K562 (cell line): ENCODE measurements at regions not wholly inside any gene's neighbourhood (a gene's known extent, or its start where the extent isn't known, plus 50 kb on each side); places are given as distances from the start of the nearest gene placed in this dataset.

Experiments used
- ARNT ChIP-seq, 2 experiments: fragments of 450-650 bp; IDR thresholded peaks; 2 replicates each; pipeline ENCODE4 v1.6.1; 2016; ENCODE audit warnings: mild to moderate bottlenecking in 1 of 2
- EP300 ChIP-seq: IDR thresholded peaks from 2 replicates; pipeline ENCODE4 v1.6.1; 2012; ENCODE audit warnings: low read length, improper control_type of control experiment
- HDAC1 ChIP-seq, 2 experiments: fragments of 450-650 bp; IDR thresholded peaks; 2 replicates each; pipeline ENCODE4 v1.6.1; 2016 to 2017; ENCODE audit warnings: inconsistent platforms in 1 of 2, mild to moderate bottlenecking in 1 of 2, moderate library complexity in 1 of 2
- NFATC3 ChIP-seq: fragments of 450-650 bp; IDR thresholded peaks from 2 replicates; pipeline ENCODE4 v1.6.1; 2017; ENCODE audit warnings: mild to moderate bottlenecking
- NFIC ChIP-seq: fragments of 450-650 bp; IDR thresholded peaks from 2 replicates; pipeline ENCODE4 v1.6.1; 2017; ENCODE audit warnings: mild to moderate bottlenecking, inconsistent platforms
- PML ChIP-seq: IDR thresholded peaks from 2 replicates; pipeline ENCODE4 v1.6.1; 2012; ENCODE audit warnings: low read length, inconsistent platforms
- POLR2AphosphoS2 ChIP-seq: IDR thresholded peaks from 2 replicates; pipeline ENCODE4 v1.6.1; 2012; ENCODE audit warnings: low read length, improper control_type of control experiment
- SAP30 ChIP-seq: fragments of 200-600 bp; sonication (generic); IDR thresholded peaks from 2 replicates; pipeline ENCODE4 v1.6.1; 2012; ENCODE audit warnings: borderline replicate concordance, low read depth, mild to moderate bottlenecking, moderate library complexity, low read length, control low read depth, inconsistent platforms; ENCODE audit not compliant: insufficient read depth, poor library complexity, severe bottlenecking
- TF ChIP-seq, protein P1 (sequence below): IDR thresholded peaks from 2 replicates; pipeline ENCODE4 v1.6.1; 2016; ENCODE audit warnings: missing genetic modification characterization, missing compliant biosample characterization
- TF ChIP-seq, protein P2 (sequence below), 3 experiments: fragments of 200-800 bp in 1 of 3; fragments of 250-450 bp in 1 of 3; fragments of 450-650 bp in 1 of 3; sonication (Bioruptor Pico) in 1 of 3; sonication (Bioruptor generic) in 1 of 3; formaldehyde crosslinking in 1 of 3; IDR thresholded peaks; 2 replicates each; pipeline versions ENCODE4 v1.6.1 to v1.8.0; 2016 to 2022; ENCODE audit warnings: mild to moderate bottlenecking in 2 of 3, missing genetic modification characterization in 2 of 3, missing compliant biosample characterization in 1 of 3, moderate library complexity in 1 of 3
- TF ChIP-seq, protein P3 (sequence below), 2 experiments: fragments of 450-650 bp in 1 of 2; sonication (generic) in 1 of 2; formaldehyde crosslinking in 1 of 2; IDR thresholded peaks; 2 replicates each; pipeline versions ENCODE4 v1.7.1 to v1.9.0; 2016 to 2022; ENCODE audit warnings: inconsistent platforms in 1 of 2, mild to moderate bottlenecking in 1 of 2, missing genetic modification reagents in 1 of 2

DNA sequence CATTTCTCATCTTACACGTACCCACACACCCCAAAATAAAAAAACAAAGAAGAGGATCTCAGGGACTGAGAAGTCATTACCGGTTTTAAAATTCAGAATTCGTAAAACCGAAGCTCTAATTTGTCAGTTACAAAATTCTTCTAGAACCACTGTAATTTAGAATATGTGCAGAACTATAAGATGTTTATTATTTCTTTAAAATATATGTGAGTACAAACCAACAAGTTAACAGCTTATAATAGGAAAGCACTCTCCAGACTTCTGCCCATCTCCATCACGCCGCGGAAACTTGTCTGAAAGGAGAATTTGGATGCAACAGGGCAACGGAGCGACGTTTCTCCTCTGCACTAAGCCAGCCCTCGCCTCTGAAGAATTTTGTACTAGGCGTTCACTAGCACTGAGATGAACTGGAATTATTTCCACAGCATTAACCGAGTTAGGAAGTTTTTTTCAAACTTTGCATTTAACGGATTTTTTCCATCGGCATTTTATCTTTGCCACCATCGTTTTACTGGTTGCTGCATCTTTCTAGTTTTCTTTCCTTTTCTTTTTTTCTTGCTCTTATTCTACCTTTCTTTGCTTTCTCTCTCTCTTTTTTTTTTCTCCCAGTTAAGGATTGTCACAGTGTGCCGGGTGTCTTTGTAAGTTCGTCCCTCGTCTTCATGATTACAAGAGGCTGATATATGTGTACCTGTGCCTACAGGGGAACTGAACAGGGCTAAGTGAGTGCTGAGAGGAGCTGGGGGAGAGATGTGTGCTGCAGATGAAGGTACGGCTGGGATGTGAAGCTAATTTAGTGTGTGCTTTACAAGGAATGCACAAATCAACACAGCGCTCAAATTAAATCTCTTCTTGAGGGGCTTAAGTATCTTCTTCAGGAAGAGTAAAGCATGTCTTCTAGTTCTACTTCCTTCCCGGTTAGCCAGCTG, 295.9 kb upstream of the NFE2L3 start (continued):
- TF ChIP-seq HDAC1 (IDR thresholded peaks at IDR 0.05): 0 out of 4 replicates have a peak, but pooled peaks of 1 of the 2 experiments have one; percentile 13
- no peak for TF ChIP-seq POLR2AphosphoS2
- peak; percentile 73; the same call in 1 of the 2 replicates for TF ChIP-seq NFATC3
- TF ChIP-seq, protein P1, sequence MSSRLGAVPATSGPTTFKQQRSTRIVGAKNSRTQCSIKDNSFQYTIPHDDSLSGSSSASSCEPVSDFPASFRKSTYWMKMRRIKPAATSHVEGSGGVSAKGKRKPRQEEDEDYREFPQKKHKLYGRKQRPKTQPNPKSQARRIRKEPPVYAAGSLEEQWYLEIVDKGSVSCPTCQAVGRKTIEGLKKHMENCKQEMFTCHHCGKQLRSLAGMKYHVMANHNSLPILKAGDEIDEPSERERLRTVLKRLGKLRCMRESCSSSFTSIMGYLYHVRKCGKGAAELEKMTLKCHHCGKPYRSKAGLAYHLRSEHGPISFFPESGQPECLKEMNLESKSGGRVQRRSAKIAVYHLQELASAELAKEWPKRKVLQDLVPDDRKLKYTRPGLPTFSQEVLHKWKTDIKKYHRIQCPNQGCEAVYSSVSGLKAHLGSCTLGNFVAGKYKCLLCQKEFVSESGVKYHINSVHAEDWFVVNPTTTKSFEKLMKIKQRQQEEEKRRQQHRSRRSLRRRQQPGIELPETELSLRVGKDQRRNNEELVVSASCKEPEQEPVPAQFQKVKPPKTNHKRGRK (tag): peak; percentile 79
- TF ChIP-seq ARNT (IDR thresholded peaks at IDR 0.05): peak in 1 of 2 experiments; percentile 14; a peak in 1 of 4 replicates
- TF ChIP-seq, protein P2, sequence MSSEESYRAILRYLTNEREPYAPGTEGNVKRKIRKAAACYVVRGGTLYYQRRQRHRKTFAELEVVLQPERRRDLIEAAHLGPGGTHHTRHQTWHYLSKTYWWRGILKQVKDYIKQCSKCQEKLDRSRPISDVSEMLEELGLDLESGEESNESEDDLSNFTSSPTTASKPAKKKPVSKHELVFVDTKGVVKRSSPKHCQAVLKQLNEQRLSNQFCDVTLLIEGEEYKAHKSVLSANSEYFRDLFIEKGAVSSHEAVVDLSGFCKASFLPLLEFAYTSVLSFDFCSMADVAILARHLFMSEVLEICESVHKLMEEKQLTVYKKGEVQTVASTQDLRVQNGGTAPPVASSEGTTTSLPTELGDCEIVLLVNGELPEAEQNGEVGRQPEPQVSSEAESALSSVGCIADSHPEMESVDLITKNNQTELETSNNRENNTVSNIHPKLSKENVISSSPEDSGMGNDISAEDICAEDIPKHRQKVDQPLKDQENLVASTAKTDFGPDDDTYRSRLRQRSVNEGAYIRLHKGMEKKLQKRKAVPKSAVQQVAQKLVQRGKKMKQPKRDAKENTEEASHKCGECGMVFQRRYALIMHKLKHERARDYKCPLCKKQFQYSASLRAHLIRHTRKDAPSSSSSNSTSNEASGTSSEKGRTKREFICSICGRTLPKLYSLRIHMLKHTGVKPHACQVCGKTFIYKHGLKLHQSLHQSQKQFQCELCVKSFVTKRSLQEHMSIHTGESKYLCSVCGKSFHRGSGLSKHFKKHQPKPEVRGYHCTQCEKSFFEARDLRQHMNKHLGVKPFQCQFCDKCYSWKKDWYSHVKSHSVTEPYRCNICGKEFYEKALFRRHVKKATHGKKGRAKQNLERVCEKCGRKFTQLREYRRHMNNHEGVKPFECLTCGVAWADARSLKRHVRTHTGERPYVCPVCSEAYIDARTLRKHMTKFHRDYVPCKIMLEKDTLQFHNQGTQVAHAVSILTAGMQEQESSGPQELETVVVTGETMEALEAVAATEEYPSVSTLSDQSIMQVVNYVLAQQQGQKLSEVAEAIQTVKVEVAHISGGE (CRISPR knock-in tag; IDR thresholded peaks at IDR 0.05): peak in 1 of 3 experiments; percentile 61; a peak in 2 of 6 replicates
- peak; percentile 40; the same call in 1 of the 2 replicates for TF ChIP-seq PML
- TF ChIP-seq NFIC: no peak
- TF ChIP-seq, protein P3, sequence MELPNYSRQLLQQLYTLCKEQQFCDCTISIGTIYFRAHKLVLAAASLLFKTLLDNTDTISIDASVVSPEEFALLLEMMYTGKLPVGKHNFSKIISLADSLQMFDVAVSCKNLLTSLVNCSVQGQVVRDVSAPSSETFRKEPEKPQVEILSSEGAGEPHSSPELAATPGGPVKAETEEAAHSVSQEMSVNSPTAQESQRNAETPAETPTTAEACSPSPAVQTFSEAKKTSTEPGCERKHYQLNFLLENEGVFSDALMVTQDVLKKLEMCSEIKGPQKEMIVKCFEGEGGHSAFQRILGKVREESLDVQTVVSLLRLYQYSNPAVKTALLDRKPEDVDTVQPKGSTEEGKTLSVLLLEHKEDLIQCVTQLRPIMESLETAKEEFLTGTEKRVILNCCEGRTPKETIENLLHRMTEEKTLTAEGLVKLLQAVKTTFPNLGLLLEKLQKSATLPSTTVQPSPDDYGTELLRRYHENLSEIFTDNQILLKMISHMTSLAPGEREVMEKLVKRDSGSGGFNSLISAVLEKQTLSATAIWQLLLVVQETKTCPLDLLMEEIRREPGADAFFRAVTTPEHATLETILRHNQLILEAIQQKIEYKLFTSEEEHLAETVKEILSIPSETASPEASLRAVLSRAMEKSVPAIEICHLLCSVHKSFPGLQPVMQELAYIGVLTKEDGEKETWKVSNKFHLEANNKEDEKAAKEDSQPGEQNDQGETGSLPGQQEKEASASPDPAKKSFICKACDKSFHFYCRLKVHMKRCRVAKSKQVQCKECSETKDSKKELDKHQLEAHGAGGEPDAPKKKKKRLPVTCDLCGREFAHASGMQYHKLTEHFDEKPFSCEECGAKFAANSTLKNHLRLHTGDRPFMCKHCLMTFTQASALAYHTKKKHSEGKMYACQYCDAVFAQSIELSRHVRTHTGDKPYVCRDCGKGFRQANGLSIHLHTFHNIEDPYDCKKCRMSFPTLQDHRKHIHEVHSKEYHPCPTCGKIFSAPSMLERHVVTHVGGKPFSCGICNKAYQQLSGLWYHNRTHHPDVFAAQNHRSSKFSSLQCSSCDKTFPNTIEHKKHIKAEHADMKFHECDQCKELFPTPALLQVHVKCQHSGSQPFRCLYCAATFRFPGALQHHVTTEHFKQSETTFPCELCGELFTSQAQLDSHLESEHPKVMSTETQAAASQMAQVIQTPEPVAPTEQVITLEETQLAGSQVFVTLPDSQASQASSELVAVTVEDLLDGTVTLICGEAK (IDR thresholded peaks at IDR 0.05): peak; percentile 56
- TF ChIP-seq, protein P3 (CRISPR knock-in tag; IDR thresholded peaks at IDR 0.05): no peak
- peak; percentile 19 for TF ChIP-seq SAP30
- TF ChIP-seq EP300: no peak
